SIG-M5 treated with dmso at 0.1 percent for 504 hours (cell line): ENCODE measurements at regions not wholly inside any gene's neighbourhood (a gene's known extent, or its start where the extent isn't known, plus 50 kb on each side); places are given as distances from the start of the nearest gene placed in this dataset.
A peak's percentile ranks its signal among the peaks of the same experiment; 100 is the strongest.
"Not testable (repeated sequence)": the region's sequence is repeated elsewhere in the genome, so short reads cannot be mapped to it uniquely, and the experiment has no call there.

Experiments used
- DNase-seq: peaks from one replicate; lab custom pipeline; 2025; ENCODE audit not compliant: unreplicated experiment; lab: John Stamatoyannopoulos, UW

DNA sequence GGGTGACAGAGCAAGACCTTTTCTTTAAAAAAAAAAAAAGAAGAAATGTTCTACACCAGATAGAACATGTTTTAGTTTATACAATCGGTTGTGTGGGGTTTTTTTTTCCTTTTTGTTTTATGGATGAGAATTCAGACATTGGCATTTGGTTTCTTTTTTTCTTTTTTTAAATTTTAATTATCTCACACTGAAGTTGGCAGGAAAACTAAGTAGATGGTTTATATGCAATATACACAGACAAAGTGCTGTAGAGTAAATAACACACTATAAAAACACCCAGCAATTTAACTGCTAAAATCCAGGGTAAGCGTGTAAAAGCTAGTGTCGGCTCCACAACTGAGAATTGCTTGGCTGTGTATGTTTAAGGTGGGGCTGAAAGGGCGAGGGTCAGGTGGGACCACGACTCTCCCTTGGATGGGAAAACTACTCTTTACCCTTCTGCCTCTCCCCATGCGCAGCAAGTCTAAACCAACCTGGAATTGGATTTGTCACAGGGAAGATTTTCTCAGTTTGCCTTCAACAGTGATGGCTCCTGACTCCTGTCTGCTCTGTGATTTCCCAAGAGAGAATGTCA is 147.1 kb upstream of the MARCKS start:
- DNase-seq = no peak

DNA sequence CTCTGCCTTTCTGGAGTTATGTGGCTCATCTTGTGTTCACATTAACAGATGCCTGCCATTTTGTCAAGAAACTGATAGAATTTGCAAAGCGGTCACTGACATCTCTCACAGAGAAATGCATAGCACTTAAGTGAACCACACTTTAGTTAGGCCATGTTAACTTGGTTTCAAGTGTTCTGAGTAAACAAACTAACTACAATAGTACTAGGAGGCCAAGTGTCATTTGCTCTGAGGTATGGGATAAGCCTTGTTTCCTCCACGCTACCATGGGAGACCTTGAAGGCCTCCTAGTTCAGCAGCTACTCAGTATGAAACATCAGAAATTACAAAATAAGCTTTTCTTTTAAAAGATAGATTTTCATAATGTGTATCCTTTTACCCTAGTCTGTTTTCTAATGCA is 143.5 kb upstream of the MARCKS start:
- DNase-seq = no peak

DNA sequence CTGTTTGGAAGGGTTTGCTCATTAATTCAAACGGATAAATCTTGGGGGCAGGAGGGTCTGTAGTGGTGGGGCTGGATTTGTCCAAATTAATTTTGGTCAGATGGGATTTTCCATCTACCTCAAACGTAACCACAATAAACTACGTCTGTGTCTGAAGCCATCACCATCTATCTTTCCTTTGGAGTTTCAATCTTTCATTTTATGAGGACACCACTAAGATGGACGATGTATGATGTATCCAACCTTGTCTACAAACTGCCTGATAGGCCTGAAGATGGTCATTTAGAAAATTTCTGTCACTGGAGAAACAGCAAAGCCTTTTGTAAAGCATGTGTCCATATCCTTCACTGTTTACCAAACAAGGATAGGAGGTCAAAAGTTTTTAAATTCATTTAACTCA is 138.6 kb upstream of the MARCKS start:
- no peak for DNase-seq

DNA sequence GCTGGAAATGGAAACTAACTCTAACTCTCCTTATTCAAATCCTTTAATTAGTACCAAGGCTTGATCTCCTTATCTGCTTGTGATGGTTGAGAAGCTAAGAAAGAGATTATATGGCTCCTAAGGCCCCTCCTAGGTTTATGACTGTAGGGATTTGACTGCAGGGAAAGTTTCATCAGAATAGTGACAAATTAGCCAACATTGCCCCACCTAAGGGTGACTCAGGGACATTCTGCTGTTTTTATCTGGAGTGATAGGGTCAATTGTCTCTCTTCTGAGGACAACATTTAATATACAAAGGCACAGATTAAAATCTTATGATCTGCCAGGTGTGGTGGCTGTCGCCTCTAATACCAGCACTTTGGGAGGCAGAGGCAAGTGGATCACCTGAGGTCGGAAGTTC is 138.1 kb upstream of the MARCKS start:
- peak; percentile 53 for DNase-seq

DNA sequence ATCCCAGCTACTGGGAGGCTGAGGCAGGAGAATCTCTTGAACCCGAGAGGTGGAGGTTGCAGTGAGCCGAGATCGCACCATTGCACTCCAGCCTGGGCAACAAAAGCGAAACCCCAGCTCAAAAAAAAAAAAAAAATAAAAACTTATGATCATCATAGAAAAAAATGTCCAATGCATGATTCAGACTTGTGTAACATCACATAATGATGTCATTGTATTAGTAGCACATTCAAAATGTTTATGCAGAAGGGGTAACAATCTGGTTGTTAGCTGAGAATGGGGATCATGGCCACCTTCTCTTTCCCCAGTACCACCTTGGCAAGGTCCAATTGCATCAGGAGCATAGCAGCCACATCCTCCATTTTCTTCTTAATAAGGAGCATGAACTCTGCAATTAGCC is 137.6 kb upstream of the MARCKS start:
- no peak for DNase-seq

DNA sequence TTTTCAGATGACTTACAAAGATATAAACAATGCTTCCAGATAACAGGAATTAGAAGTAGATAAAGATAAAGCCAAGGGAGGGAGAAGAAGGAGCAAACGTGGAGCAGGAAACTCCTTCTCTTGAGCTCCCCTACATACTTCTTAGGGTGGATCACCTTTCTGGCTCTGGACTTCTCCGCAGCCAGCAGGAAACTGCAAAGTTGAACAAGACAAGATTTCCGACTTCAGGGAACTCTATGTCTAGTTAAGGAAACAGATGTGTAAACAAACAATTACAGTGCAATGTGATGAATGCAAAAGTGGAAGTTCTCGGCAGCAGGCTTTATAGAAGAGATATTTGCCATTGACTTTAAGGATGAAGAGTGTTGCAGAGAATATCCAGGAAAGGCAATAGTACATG is 134.0 kb upstream of the MARCKS start:
- no peak for DNase-seq

DNA sequence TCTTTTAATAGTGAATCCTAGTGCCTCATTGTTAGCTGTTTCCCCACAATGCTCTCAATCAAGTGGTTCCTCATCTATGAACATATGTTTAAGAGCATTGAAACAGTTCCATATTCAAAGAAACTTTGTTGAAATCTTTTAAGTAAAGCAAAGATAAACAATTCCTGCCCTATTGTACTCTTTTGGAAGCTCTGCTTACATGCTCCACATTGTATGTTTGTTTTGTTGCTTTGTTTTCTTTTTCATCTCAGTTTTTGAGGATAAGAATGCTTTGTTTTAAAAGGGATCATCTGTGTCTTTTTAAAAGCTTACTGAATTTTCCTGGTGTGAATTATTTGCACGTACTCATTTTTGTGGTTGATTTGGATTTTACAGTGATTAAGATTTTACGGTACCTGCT is 132.2 kb upstream of the MARCKS start:
- not testable (repeated sequence) for DNase-seq

DNA sequence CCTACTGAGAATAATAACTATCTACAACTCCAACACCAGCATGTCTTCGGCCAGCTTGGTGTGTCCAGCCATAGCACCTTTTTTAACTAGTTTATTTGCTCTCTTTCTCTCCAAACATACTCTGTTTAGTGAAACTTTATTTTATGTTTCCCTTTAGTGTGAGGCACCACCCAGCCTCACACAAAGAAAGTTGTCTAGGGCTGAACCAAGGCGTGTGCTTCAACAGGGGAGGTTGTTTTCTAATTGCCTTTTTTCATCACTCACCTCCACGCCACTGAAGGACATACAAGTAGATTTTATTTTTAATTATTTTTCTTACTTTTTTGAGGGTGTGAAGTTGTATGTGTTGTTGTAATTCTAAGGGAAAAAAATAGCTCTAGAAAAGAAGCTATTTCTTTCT is 125.6 kb upstream of the MARCKS start:
- no peak for DNase-seq

DNA sequence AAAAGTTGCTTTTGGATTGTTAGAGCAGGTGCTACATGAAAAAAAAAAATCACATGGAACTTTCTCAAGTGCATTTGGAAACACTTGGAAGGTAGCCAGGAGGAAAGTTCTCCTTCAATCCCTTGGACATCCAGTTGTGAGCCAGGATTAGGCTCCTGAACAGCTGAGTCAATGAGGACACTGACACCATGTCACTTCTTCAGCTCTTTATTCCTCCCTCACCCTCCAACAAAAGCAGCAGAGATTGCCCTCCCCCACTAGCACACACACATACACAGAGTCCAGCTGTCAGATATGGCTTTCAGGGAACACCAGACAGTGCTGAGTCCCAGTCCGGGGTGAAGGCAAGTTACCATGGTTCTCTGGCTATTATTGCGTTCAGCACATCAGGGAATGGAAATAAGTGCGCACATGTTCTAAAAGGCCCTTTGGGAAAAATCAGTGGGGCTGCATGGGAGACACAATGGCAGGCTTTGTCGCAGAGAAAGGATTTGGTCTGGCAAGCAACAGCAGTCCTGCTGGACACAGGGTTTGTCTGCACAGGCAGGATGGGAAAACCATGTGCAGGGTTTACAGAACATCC is 124.7 kb upstream of the MARCKS start:
- DNase-seq = no peak

DNA sequence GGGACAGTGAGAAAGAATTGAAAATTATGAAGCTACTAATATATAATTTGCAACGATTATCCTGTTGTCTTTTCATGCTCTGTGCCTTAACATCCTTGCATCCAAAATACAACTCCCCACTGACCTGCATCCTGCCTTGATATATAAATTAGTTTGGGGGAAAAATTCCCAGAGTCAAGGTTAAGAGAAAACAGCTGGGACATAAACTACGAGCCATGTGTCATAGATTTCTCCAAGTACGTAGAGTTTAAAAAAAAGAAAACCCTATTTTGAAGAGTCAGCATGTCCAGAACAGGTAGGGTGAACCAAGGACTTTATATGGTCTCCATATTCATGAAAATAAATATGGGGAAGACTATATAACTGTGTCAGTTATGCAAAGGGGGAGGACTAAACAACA is 123.8 kb upstream of the MARCKS start:
- DNase-seq = no peak

DNA sequence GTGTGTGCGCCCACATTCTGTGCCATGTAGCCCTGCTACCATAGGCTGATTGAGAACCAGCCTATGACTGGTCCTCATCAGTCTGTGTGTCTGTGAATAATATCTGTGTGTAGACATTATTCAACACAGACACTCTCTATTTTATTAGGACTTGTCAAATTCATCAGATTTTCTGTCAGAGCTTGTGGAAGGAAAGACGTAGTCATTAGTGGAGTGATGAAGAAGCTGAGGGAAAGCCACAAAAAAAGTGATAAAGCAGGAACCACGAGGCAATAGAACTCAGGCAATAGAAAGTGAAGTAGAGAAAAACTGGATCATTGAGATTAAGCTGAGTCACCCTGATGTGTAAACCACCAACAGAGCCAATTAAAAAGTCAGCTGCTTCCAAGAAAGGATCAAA is 122.2 kb upstream of the MARCKS start:
- DNase-seq = peak; percentile 19

DNA sequence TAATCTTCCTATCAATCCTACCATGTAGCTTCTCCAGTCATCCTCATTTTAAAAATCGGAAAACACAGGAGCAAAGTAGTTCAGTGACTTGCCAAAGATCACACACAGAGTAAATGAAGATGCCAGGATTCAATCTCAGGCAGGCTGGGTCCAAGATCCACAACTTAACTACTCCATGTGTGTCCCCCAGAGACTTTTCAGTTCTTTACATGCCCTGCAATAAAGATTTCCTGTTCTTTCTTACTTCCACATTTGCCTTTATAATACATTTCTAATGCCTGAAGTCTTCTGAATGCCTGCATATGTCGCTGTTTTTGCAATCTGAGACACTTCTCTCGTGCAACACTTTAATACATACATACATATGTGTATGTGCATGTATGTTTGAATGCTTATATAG is 121.7 kb upstream of the MARCKS start:
- no peak for DNase-seq

DNA sequence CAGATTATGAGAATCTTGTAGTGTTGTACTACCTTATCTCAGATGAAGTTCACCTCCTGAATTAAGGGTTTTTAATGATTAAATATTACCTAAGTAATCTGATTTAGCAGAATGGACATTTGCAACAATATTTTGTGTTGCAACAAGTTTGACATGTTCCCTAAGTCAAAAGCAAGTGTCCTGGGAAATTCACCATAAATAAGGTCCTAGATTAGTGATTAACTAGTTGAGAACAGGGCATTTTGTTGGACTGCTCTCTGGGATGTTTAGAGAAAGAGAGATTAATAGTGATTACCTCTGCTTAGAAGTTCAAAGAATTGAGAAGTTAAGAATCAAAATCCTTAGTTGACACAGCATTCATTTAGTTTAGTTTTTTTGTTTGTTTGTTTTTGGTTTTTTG is 120.2 kb upstream of the MARCKS start:
- no peak for DNase-seq

DNA sequence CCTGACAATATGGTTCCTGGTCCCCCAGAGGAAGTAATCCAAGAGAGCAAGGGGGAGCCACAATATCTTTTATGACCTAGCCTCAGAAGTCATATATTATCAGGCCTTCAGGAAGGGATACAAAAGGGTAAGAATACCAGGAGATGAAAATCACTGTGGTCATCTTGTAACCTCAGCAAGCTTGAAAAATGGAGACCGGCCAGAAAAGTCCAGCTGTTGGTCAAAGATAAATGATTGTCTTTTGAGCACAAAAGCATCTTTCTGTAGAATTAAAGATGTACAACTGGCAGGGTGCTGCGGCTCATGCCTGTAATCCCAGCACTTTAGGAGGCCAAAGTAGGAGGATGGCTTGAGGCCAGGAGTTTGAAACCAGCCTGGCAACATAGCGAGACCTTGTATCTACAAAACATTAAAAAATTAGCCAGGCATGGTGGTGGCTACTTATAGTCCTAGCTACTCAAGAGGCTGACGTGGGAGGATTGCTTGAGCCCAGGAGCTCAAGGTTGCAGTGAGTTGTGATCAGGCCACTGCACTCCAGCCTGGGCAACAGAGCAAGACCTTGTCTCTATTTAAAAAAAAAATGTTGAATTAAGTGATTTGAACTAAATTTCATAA is 118.0 kb upstream of the MARCKS start:
- DNase-seq = no peak

DNA sequence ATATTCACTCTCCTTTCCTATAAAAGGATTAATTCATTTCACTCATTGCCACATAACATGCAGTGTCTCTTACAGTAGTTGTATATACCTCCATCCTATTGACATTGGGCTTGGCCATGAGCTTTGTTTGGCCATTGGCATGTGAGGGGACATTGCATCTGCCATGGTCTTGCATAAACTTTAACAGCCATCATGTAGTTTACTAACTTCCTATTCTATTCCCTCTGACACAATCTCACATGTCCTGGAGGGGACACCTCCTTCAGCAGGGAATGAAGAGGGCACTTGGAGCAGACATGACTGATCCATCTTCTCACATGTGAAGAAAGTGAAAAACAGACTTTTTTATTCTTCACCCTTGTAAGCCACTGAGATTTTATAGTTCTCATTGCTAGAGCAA is 115.5 kb upstream of the MARCKS start:
- DNase-seq = no peak

DNA sequence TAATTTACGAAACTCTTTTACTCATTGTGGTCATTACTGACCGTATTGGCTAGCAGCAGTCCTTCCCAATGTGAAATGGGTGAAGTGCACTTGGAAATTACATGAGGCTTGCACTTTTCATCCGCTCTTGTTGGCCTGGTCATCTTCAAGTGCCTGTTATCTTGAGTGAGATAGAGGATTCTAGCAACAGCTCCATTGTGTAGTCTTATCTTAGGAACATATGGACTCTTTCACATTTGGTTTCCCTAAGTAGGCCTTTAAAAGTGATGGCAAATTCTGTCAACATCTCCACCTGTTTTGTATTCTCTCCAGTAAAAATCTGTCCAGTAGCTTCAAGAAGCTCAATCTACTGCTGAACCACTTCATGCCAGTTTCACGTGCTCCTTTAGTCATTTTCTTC is 114.8 kb upstream of the MARCKS start:
- DNase-seq = no peak

DNA sequence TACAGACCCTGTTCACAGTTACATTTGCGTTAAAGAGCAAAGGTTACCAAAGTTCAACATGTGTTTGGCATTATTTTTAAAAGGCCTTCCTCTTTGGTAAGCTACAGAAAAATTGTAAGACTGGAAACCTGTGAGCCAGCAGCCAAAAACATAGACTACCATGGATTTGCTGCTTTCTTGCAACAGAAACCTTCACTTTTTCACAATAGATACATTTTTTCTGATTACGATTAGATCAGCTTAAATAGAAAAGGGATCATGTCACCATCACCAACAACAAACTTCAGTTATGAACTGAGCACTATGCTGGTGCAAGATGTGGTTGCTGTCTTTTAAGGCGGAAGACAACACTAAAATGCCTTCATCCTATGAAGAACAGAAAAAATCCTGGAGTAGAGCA is 112.3 kb upstream of the MARCKS start:
- DNase-seq = no peak

DNA sequence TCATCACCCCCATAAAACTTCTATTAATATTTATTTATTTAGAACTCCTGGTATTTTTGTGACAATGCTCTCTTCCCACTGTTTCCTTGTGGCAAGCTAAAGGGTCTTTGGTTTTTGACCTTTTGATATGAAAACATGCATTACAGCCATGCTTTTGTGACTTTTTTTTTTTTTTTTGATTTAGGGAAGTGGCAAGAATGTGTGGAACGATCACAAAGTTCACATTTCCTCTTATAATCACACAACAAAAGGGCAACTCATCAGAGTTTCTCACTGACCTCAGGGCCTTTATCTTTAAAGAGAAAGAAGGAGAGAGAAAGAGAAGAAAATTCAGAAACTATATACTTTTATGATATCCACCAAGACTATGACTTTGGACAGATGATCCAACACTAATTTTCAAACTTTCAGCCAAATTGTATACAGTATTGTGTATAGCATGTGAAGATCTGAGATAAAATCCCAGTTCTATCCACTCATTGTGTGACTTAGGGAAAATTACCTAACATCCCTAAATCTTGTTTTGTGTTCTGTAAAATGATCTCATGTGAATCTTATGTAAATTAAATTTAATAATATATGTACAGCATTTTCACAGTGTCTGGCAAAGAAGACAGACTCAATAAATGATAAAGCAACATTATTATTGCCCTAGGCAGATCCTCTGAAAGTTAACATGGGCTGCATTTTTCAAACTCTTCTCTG is 106.8 kb upstream of the MARCKS start:
- DNase-seq = peak; percentile 5

DNA sequence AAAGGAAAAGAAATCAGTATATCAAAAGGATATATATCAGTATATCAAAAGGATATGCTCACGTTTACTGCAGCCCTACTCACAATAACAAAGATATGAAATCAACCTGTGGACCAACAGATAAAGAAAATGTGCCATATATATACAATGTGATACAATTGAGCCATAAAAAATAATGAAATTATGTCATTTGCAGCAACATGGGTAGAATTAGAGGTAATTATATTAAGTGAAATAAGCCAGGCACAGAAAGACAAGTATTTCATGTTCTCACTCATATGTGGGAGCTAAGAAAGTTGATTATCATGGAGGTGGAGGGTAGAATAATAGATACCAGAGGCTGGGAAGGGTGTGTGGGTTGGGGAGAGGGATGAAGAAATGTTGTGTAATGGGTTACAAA is 102.9 kb upstream of the MARCKS start:
- DNase-seq = no peak

DNA sequence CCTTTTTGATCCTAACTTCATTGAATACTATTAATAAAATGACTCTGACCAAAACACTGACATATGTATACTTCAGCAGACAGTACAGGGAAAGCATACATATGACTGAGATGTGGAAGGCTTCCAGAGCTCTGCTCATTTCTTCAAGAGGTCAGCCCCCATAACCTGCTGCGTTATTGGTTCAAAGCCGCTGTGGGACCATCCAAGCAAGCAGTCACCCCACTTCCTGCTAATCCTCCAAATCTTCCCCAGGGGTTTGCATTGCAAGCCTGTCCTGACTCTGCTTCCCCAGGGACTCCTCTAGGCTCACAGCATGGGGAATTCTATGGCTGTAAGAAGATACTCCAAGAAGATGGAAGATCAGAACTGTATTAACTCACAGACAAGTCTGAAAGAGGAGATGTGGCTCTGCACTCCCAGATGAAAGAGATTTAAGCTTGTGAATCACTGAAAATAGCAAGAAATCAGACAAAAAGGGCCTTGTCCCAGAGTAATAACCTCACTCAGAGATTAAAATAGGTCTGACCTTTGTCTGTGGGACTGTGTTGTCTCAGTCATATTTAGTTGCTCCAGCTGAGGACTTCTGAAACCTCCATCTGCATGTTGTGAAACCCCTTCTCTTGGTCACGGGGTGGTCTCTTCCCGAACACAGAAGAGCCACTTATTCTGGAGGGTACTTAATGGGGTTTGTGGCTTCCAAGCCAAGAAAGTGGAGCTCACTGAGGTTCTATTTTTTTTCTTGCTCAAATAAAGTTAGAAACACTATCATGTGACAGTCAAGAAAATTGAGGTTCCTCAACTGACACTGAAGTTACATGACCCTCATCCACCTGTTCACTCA is 101.5 kb upstream of the MARCKS start:
- no peak for DNase-seq

DNA sequence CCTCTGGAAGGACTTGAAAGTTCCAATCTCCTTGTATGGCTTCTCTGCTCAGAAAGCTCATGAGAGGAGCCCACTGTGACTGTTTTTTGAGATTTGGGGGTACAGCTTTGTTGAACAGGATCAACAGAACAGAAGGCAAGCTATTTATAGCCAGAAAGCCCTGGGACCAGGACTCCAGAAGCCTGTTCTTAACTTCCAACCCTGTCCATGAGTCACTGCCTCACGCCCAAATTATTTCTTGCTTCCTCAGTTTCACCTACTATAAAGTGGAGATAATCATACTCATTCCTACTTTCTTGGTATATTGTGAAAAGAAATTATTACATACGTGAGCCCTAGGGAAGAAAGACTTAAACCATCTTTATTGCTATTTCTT is 100.9 kb upstream of the MARCKS start:
- DNase-seq = no peak

DNA sequence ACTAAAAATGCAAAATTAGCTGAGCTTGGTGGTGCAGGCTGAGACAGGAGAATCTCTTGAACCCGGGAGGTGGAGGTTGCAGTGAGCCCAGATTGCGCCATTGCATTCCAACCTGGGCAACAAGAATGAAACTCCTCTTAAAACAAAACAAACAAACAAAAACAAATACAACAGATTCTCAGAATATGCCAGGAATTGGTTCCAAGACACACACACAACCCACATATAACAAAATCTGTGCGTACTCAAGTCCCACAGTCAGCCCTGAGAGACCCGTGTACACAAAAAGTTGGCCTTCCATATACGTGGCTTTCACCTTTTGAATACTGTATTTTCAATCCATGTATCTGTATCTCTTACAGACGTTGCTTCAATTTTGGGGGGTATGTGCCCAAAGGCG is 98.9 kb upstream of the MARCKS start:
- DNase-seq = no peak
